GM18507 (cell line): ENCODE measurements at regions not wholly inside any gene's neighbourhood (a gene's known extent, or its start where the extent isn't known, plus 50 kb on each side); places are given as distances from the start of the nearest gene placed in this dataset.

Experiments
- DNase-seq: peaks from one replicate; pipeline ENCODE4 v3.0.0; 2011; ENCODE audit warnings: low read depth; ENCODE audit not compliant: insufficient read length; ENCODE audit errors: extremely low spot score
- FAIRE-seq: peaks from 2 replicates; lab custom pipeline; 2011; peaks lifted over from hg19 to GRCh38; lab: Jason Lieb, UNC

- no peak for FAIRE-seq
- DNase-seq: no peak
Observed at GRCh38 chr15:95431518-95431917, 899.0 kb upstream of the NR2F2 start.

DNA sequence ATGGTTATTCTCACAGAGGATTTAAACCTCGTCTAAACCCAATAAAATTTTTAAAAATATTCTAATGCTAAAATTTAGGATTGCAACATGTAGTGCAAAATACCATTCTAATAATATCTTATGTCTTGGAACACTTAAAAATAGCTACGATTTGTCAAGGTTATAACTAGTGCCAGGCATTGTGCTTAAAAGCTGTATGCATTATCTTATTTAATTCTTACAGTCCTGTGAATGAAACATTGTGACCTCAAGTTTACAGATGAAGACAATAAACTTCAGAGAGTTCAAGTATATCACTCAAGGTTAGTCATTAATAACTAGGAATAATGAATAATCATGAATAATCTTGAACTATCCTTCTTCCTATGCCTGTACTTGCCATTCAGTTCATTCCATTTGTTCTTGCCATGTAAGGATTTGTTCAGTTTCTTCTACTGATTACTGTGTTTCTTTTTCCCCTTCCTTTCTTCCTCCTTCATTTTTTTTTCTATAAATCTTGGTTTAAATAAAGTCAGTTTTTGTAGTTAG is 897.6 kb upstream of the NR2F2 start:
- DNase-seq (no peak), FAIRE-seq (no peak)

GRCh38 chr15:95439922-95440376 is 890.6 kb upstream of the NR2F2 start:
- FAIRE-seq (no peak), DNase-seq (no peak)

DNA sequence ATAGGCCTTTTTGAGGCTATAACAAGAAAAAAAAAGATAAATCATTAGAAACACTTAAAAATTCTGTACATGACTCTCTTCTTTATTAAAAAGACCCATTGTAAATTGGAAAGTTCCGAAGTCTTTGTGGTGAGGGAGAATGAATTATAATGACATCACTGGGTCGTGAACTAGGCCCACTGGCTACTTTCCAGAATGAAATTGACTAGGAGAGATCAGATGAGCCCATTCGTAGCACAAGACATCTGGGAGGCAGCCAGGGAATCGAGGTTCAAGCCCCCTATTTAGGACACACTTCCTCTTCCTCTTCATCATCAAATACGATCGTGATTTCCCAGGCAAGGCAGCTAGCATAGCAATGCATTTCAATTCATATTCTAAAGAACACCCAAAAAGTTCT is 889.8 kb upstream of the NR2F2 start:
- no peak for DNase-seq
- FAIRE-seq: no peak

GRCh38 chr15:95442107-95442719 is 888.3 kb upstream of the NR2F2 start:
- DNase-seq (no peak), FAIRE-seq (no peak)

DNA sequence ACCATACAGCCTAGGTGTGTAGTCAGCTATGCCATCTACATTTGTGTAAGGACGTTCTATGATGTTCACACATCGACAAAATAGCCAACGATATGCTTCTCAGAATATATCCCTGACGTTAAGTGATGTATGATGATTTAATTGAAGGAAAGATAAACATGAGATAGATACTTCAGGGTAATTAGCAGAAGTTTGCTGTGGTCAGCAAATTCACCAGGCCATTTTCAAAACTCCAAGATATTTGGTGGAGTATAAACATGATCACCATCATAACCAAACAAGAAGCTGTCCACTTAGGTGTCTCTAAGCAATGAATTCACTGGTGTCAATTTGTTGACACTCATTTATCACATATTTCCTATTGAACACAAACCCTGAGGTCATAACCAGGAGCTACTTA is 885.6 kb upstream of the NR2F2 start:
- DNase-seq (no peak), FAIRE-seq (no peak)

DNA sequence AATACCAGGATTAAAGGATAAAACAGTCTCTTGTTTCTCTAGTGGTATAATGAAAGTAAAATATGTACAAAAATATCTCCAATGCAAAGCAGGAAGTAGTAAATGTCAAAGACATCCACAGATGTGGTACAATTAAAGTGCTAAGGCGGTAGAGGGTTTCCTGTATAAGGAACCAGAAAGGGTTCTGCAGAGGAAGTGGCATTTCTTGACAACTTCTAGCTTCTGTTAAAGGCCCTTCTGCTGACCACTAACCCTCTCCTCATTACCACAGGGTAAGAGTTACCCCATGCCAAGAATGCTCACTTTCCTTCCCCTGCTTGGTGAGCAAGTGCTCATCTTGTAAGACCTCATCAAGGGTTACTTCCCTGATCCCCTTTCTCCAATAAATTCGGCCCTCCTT is 883.6 kb upstream of the NR2F2 start:
- FAIRE-seq (no peak), DNase-seq (no peak)

DNA sequence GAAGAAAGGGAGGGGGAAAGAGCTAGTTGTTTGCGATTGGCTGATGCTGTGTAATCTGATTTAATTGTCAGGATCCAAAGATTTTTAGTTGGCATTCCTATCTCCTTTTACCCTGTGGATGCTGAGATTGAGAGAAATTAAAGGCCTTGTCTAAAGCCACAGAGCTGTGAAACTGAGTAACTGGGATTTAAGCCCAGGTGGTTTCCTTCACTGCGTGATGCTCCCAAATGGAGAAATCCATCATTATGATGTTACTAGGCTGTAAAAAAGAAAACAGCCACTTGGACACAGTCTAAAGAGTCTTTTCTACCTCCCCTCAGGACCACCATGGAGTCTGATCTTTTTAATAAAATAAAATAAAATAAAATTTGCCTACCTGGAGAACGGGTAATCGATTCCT is 883.0 kb upstream of the NR2F2 start:
- DNase-seq (no peak), FAIRE-seq (no peak)

DNA sequence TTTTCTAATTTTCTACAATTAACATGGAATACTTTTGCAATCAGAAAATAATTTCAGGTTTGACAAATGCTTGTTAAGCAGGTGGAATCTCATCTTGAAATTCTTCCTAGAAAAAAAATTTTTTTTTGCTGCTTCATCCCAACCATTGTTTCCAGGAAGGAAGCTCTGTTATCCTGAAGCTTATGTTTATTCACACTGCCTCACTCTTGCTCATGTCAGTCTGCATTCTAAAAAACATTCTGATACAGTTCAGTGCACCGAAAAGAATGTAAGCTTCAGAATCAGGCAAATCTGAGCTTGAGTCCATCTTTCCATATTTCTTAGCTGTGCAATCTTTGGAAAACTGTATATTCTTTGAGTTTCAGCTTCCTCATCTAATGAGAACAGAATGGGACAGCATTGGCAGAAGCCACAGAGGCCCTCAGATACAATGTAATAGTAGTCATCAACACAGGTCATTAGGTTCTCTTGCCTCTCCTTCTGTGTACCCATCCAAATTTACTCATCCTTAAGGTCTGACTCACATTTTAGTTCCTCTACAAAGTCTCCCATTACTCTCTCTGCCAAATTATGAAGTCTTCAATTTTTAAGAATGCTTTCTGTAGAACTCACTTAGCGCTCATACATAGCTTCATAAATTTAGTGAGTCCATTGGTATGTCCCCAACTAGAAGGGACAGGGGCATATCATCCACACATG is 881.8 kb upstream of the NR2F2 start:
- FAIRE-seq (no peak), DNase-seq (no peak)

DNA sequence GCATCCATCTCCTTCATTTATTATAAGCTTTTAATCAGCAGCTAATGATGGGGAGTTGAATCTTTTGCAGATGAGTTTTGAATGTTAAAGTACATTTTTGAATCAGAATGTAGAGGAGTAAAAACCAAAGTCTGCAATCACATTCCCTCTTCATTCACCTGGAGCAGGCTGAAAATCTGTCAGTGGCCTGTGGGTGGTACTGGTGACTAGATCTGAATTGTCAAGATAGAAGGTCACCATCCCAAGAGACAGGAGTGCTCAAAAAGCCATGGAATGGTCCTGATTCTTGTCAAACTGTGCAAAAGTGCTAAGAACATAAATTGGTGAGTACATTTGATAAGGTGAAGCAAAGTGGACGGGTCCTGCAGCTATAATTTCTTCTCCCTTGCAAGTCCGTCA is 881.3 kb upstream of the NR2F2 start:
- DNase-seq: no peak
- FAIRE-seq: no peak

GRCh38 chr15:95450413-95450812 is 880.1 kb upstream of the NR2F2 start:
- FAIRE-seq: no peak

DNA sequence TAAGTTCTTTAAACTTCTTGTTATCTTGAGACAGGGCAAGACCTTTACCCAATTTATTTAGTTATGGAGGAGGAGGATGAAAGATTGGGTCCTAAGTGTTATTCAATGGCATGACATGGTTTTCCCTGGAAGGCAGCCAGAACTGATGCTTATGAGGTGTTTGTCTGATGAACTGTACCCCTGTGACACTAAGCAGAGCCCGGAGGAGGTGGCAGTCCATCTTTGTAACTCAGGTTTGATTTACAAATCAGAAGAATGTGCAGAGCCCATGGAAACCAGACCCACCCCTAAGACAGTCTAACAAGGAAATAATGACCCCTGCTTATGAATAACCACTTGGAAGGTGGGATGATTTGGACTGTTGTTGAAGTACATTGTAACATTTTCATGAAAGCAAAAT is 878.6 kb upstream of the NR2F2 start:
- DNase-seq: no peak
- no peak for FAIRE-seq

More at GRCh38 chr15:95450413-95450812, 880.1 kb upstream of the NR2F2 start:
- no peak for DNase-seq

GRCh38 chr15:95454403-95455262 is 875.9 kb upstream of the NR2F2 start:
- no peak for DNase-seq
- no peak for FAIRE-seq

DNA sequence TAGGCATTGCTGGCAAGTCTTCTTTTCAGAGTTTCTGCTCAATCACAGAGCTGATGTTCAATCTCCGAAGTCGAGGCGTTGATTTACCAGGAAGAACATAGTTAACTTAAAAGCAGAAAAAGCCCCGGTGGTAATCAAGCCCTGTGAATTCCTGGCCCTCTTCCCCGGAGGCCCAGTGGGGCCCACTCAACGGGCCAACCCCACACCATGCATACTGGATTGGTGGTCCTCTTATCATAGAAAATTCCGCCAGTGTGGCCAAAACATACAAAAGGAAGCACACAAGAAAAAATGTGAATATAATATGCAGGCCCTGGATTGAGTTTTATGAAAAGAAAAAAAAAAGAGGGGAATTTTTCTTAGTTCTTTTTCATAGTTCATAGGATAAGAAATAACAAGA is 873.0 kb upstream of the NR2F2 start:
- DNase-seq (no peak), FAIRE-seq (no peak)

GRCh38 chr15:95458721-95459120 is 871.8 kb upstream of the NR2F2 start:
- no peak for FAIRE-seq

DNA sequence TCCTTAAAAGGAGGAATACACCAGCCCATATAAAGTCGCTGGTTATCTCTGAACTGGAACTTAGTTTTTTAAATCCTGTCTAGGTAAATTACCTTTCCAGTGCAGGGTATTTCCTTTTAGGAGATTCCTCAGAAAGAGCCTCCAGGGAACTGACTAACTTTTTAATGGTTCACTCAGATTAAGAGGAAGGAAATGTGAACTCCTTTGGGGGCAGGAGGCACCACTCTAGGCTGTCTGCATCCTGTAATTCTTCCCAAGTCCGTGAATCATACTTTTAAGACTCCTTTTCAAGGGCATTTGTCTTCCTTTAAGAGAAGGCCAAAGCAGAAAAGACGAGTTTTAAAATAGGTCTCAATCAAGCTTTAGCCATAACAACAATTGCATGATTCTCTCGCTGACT is 871.2 kb upstream of the NR2F2 start:
- no peak for FAIRE-seq
- no peak for DNase-seq

More at GRCh38 chr15:95458721-95459120, 871.8 kb upstream of the NR2F2 start:
- DNase-seq: no peak

- DNase-seq (no peak), FAIRE-seq (no peak)
Observed at GRCh38 chr15:95464509-95464908, 866.0 kb upstream of the NR2F2 start.

GRCh38 chr15:95468820-95469219 is 861.7 kb upstream of the NR2F2 start:
- FAIRE-seq (no peak), DNase-seq (no peak)

DNA sequence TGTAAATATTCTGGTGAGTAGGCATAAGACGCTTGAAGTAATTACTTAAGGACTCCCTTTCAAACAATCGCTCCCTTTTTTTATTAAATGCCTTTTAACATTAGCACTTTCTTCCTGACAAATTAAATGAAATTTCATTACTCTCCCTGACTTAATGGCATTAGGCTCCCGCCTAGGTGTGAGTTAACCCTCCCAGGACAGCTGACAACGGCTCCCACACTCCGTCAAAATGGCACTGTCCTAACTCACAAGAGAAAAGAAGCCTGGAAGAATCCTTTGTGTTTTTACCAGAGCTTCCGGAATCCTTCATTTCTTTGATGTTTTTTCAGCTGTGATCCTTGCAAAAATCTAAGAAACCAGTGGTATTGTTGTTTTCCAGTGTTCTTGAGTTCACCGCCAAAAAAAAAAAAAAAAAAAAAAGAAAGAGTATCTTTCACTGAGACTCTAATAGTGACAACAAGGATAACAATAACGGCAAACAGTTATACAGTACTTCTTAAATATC is 861.0 kb upstream of the NR2F2 start:
- DNase-seq (no peak), FAIRE-seq (no peak)

DNA sequence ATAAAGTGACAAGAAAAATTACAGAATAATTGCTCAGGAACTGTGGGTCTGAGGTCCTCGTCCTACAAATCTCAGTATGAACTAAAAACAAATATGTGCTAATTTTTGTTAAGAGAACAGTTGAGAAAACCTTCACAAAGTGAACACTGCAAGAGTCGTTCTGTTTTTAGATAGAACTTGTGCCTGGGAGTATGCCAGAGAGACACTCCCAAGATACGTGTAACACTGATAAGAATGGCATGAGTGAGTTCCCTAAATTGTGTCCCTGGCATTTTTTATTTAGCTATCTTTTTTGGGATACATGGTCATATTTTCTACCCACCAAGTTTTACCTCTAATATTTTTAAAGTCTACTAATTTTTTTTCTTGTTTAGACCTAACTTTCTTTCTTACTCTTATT is 860.0 kb upstream of the NR2F2 start:
- FAIRE-seq: no peak
- no peak for DNase-seq
